ENCODE measurements at regions not wholly inside any gene's neighbourhood (a gene's known extent, or its start where the extent isn't known, plus 50 kb on each side); places are given as distances from the start of the nearest gene placed in this dataset.

DNA sequence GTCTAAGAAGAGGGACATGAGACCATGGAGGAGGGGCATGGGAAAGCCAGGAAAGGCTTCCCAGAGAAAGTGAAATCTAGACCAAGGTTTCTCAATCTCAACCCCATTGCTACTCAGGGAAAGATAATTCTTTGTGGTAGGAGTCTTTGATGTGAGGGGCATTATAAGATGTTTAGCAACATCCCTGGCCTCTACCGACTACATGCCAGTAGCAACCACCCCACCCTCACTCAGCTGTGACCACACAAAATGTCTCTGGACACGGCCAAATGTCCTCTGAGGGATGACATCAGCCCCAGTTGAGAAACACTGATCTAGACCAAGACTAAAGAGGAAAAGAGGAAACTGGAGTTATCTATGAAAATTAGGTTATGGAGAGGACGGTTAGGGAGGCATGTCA lies 298.5 kb upstream of the KIF2A start:
- peaks cover 18% of the 10 kb centered on the region for H3K9me3 Mint-ChIP-seq
- no peak for ATAC-seq
- H3K27me3 Mint-ChIP-seq = peaks cover 0 to 2% of the 10 kb centered on the region in 2 donors
- H3K4me1 Mint-ChIP-seq (ENCODE audit: low read depth in 2 of 2) = no peaks in the 10 kb centered on the region
- H3K27ac Mint-ChIP-seq = no peak overlapping the region
- no peak for DNase-seq (ENCODE audit: low spot score)
- no peak overlapping the region for H3K4me3 Mint-ChIP-seq
- H3K36me3 Mint-ChIP-seq = no peaks in the 10 kb centered on the region

DNA sequence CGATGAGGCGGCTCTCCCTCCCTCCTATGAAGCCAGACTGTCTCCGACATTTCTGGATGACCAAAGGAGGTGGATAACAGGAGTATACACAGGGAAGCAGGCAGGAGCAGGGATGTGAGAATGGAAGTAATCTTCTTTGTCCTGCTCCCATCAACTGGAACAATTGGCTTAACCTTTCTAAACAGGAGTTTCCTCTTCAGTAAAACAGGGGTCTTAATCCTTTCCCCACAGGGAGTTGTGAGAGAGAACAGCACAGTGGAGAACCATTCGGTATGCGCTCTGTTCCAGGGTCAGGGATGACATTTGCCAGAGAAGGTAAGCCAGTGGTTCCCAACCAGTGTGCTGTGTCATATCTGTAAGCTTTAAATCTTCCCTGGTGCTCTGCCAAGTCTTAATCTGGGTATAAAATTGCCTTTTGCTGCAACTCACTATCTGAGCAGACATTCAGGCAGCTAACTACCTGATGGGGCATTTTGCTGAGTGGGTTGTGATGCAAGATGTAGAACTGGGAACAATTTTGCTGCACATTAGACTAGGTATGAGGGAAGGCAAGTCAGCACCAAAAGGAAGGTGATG lies 294.8 kb upstream of the KIF2A start:
- Mint-ChIP-seq H3K27ac (no peak overlapping the region), H3K4me1 (ENCODE audit: low read depth in 2 of 2) (no peaks in the 10 kb centered on the region), H3K27me3 (no peaks in the 10 kb centered on the region), H3K9me3 (peaks cover 9% of the 10 kb centered on the region), H3K4me3 (no peak overlapping the region), H3K36me3 (no peaks in the 10 kb centered on the region)
- DNase-seq (ENCODE audit: low spot score) = no peak
- ATAC-seq = no peak

DNA sequence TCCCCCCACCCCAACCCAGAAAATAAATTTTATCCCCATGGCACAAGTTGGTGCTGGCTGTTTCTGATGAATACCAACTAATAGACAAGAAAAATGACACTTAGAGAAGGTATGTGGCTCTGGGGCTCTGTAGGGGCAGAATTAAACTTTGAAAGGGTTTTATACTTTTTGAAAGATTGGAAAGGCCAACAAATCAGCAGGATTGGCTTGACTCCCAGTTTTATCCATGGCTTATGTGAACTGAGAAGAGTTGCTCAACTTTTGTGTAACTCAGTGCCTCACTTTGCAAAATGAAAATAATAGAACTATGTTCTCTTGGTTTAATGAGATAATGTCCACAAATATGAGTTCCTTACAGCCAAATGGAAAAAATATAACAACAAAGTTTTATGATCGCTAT lies 288.9 kb upstream of the KIF2A start:
- H3K4me3 Mint-ChIP-seq = no peak overlapping the region
- no peak overlapping the region for H3K27ac Mint-ChIP-seq
- DNase-seq (ENCODE audit: low spot score) (no peak), ATAC-seq (no peak)
- no peaks in the 10 kb centered on the region for H3K27me3 Mint-ChIP-seq
- H3K9me3 Mint-ChIP-seq = peaks cover 7% of the 10 kb centered on the region
- no peaks in the 10 kb centered on the region for H3K4me1 Mint-ChIP-seq (ENCODE audit: low read depth in 2 of 2)
- H3K36me3 Mint-ChIP-seq = no peaks in the 10 kb centered on the region

DNA sequence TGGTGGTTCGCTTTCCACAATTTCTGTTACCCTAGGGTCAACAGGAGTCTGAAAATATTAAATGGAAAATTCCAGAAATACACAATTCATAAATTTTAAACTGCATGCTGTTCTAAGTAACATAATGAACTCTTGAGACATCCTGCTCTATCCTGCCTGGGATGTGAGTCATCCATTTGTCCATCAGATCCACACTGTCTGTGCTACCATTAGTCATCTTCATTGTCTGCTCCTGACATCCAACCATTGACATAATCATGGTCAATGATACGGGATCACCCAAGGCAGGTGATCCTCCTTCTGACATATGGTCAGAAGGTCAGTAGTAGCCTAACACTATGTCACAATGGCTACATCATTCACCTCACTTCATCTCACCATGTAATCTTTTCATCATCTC lies 276.7 kb upstream of the KIF2A start:
- Mint-ChIP-seq H3K4me1 (ENCODE audit: low read depth in 2 of 2) (no peaks in the 10 kb centered on the region), H3K27me3 (no peaks in the 10 kb centered on the region), H3K36me3 (no peaks in the 10 kb centered on the region), H3K27ac (no peak overlapping the region), H3K9me3 (peaks cover 3% of the 10 kb centered on the region), H3K4me3 (no peak overlapping the region)
- no peak for DNase-seq (ENCODE audit: low spot score)
- ATAC-seq = no peak

DNA sequence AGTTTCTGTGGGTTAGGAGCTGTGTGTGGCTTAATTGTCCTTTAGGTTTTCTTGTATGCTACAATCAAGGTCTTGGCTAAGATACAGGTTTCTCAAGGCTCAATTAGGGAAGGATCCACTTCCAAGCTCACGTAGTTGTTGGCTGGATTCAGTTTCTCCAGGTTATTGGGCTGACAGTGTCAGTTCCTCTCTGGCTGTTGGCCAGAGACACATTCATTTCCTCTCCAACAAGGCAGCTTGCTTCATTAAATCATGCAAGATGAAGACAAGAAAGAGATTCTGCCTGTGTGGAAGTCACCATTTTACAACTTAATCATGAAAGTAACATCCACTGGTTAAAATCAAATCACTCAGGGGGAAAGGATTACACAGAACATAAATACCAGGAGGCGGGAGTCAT lies 275.7 kb upstream of the KIF2A start:
- DNase-seq (ENCODE audit: low spot score) = no peak
- no peaks in the 10 kb centered on the region for H3K36me3 Mint-ChIP-seq
- H3K27ac Mint-ChIP-seq = no peak overlapping the region
- H3K4me3 Mint-ChIP-seq = no peak overlapping the region
- H3K4me1 Mint-ChIP-seq (ENCODE audit: low read depth in 2 of 2) = no peaks in the 10 kb centered on the region
- no peak for ATAC-seq
- H3K27me3 Mint-ChIP-seq = no peaks in the 10 kb centered on the region
- H3K9me3 Mint-ChIP-seq = peaks cover 9% of the 10 kb centered on the region

DNA sequence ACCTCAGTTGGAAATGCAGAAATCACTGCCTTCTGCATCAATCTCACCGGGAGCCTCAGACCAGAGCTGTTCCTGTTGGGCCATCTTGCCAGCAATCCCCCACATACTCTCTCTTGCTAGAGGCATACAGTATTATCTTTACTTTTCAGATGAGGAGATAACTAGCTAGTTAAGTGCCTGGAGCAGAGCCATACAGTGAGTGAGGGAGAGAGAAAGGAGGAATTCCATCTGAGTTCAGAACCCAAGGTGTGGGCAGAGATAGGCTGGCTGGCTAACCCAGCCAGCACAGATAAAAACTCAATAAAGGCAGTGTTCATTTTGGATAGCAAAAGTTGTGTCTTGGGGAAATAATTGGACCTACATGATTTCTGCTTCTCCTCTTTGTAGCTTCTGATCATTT lies 268.0 kb upstream of the KIF2A start:
- H3K27me3 Mint-ChIP-seq = no peaks in the 10 kb centered on the region
- H3K9me3 Mint-ChIP-seq = peaks cover 10% of the 10 kb centered on the region
- H3K4me3 Mint-ChIP-seq = no peak overlapping the region
- no peaks in the 10 kb centered on the region for H3K36me3 Mint-ChIP-seq
- no peaks in the 10 kb centered on the region for H3K4me1 Mint-ChIP-seq (ENCODE audit: low read depth in 2 of 2)
- H3K27ac Mint-ChIP-seq = no peak overlapping the region
- DNase-seq (ENCODE audit: low spot score) (no peak), ATAC-seq (no peak)

DNA sequence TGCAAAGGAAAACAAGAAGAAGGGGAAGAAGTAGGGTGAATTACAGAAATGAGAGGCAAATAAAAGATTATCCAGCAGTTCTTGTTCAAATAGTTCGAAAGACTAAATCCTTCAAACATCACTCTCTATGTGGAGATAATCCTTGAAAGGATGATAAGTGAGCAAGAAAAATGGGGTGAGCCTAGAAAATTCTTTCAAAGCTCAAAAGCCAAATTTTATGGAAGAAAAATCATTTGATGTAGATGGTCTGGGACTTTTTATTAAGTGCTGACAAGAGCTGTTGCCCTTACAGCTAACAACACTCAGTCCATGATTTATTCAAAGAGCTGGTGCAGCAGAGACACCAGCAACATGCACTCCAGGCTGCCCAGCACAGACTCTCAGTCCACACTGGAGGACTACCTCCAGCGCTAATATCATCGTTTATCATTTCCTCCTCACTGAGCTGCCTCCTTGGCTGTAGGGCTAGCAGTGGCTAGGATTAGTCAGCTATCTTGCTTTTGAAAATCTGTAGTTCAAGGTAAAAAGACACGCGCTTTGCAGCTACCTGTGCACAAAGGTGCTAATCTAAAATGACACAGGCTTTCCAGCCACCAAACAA lies 264.8 kb upstream of the KIF2A start:
- Mint-ChIP-seq H3K36me3 (no peaks in the 10 kb centered on the region), H3K4me1 (ENCODE audit: low read depth in 2 of 2) (no peaks in the 10 kb centered on the region), H3K9me3 (peaks cover 1% of the 10 kb centered on the region), H3K4me3 (no peak overlapping the region), H3K27me3 (no peaks in the 10 kb centered on the region), H3K27ac (no peak overlapping the region)
- ATAC-seq (no peak), DNase-seq (ENCODE audit: low spot score) (no peak)

DNA sequence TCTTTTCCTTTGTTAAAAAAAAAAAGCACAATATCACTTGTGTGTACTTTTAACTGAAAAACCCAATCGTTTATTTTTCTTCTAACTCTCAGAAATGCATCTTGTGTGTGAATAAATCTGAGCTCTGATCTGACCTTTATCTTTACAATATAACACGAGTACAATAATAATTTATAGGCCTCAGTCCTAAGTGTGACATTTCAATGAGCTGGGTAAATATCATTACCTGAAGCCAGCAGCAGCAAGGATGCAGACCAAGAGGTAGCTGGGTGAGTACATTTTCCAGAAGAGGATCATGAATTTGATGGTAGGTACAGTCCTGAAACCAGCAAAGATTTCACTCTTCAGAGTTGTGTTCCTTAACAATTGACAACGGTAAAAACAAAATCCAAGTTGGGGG lies 264.0 kb upstream of the KIF2A start:
- no peak for DNase-seq (ENCODE audit: low spot score)
- Mint-ChIP-seq H3K36me3 (no peaks in the 10 kb centered on the region), H3K9me3 (no peaks in the 10 kb centered on the region), H3K4me3 (no peak overlapping the region), H3K27ac (no peak overlapping the region), H3K4me1 (ENCODE audit: low read depth in 2 of 2) (no peaks in the 10 kb centered on the region), H3K27me3 (no peaks in the 10 kb centered on the region)
- ATAC-seq = no peak

DNA sequence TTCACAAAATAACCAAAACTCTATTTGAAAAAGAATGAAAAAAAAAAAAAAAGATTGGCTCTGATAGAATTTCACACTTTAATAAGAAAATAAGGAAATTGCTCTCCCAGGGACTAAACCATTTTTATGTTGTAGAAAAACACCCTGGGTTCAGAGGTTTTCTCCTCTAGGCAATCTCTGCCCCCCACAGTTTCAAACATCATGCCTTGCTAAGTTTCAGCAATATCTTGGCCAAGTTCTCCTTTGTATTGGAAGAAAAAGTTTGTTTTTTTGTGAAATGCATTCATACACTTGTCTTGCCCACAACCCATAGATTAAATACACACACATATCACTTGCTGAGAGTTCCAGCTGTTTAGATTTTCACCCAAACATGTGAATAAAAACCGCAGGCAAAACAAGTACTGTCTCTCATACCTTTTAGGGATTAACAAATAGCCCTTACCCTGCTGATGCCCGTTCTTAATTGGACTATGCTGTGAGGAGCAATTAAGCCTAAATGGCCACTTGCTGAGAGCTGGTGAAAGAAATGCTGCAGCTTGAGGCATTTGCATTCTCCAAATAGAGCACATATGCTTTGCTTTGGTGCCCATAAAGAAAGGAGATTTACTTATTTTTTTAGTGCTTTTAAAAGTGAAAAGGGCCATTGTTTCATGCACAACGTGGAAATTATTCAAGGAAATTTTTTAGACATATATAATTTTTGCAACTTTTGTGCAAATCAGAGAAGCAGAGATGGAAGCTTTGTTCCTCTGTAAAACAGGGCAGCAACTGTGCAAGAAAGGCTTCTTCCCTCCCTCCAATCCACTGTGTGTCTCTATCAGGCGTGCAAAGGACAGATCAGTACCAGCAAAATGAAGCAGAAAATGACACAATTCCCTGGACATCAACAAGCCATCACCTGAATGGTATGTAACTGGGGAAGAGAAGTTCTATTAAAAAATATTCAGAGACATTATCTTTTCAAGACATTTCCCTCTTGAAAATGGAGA lies 262.4 kb upstream of the KIF2A start:
- no peaks in the 10 kb centered on the region for H3K36me3 Mint-ChIP-seq
- no peak overlapping the region for H3K27ac Mint-ChIP-seq
- H3K4me3 Mint-ChIP-seq = no peak overlapping the region
- H3K4me1 Mint-ChIP-seq (ENCODE audit: low read depth in 2 of 2) = no peaks in the 10 kb centered on the region
- no peak for DNase-seq (ENCODE audit: low spot score)
- no peaks in the 10 kb centered on the region for H3K27me3 Mint-ChIP-seq
- ATAC-seq = no peak
- H3K9me3 Mint-ChIP-seq = no peaks in the 10 kb centered on the region

DNA sequence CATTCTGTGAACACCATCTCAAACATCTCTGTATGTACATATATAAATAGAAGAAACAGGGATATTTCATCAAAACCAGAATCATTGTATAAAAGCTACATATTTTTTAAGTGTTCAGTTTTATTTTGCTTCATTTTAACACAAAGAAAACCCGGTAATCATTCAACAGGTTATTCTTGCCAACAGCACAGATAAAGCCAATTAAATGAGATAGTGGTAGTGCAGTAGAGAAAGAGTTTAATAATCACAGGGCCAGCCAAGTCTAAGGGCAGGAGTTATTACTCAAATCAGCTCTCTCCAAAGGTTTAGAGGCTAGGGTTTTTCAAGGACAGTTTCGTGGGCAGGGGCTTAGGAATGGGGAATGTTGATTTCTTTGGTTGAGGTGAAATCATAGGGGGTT lies 261.0 kb upstream of the KIF2A start:
- Mint-ChIP-seq H3K27ac (no peak overlapping the region), H3K9me3 (no peaks in the 10 kb centered on the region), H3K4me1 (ENCODE audit: low read depth in 2 of 2) (no peaks in the 10 kb centered on the region), H3K27me3 (no peaks in the 10 kb centered on the region), H3K4me3 (no peak overlapping the region), H3K36me3 (no peaks in the 10 kb centered on the region)
- DNase-seq (ENCODE audit: low spot score) (no peak), ATAC-seq (no peak)

DNA sequence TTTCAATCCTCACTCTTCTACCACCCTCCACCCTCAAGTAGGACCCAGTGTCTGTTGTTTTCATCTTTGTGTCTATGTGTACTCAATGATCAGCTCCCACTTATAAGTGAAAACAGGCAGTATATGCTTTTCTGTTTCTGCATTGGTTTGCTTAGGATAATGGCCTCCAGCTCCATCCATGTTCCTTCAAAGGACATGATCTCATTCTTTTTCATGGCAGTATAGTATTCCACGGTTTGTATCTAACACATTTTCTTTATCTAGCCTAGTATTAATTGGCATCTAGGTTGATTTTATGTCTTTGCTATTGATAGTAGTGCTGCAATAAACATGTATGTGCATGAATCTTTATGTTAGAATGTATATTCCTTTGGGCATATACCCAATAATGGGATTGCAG lies 259.8 kb upstream of the KIF2A start:
- Mint-ChIP-seq H3K27ac (no peak overlapping the region), H3K27me3 (no peaks in the 10 kb centered on the region), H3K4me1 (ENCODE audit: low read depth in 2 of 2) (no peaks in the 10 kb centered on the region), H3K36me3 (no peaks in the 10 kb centered on the region), H3K4me3 (no peak overlapping the region), H3K9me3 (peaks cover 4% of the 10 kb centered on the region)
- no peak for DNase-seq (ENCODE audit: low spot score)
- ATAC-seq = no peak

DNA sequence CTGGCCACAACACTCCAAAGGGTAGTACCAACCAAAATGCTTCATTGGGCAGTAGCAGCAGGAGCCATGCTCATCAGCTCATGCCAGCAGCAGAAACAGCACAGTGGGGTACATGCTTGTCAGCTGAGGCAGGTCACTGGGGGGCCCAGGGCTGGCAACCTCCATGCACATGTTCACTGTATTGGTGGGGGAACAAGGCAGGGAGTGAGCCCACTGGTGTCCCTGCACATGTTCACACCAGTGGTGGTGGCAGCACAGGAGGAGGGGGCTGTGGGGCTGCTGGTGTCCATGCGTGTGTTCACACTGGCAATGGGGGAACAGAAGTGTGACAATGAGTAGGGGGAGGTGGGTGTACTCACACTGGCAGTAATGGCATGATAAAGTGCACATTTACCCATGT lies 254.3 kb upstream of the KIF2A start:
- no peak for DNase-seq (ENCODE audit: low spot score)
- Mint-ChIP-seq H3K27ac (no peak overlapping the region), H3K27me3 (no peaks in the 10 kb centered on the region), H3K36me3 (no peaks in the 10 kb centered on the region), H3K4me1 (ENCODE audit: low read depth in 2 of 2) (no peaks in the 10 kb centered on the region), H3K9me3 (peaks cover 8% of the 10 kb centered on the region), H3K4me3 (no peak overlapping the region)
- peak in 1 of 2 donors; percentile 41 for ATAC-seq

DNA sequence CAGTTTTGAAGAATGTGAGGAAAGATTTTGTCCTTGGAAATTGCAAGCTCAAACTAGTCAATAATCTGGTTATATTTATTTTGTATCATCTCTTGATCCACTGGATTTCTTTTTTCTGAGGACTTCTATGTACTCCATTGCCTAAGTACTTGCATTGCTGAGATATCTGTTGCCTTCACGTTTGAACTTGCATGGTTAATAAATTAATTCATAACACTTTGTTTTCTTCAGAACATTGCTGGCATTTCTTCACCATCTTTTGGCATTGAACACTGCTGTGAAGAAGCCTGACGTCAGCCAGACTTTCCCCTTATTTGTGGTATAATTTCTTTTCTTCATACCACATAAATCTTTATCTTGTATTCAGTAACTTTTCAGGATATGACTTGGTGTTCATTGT lies 246.0 kb upstream of the KIF2A start:
- Mint-ChIP-seq H3K36me3 (no peaks in the 10 kb centered on the region), H3K27me3 (no peaks in the 10 kb centered on the region), H3K4me3 (no peak overlapping the region), H3K9me3 (no peaks in the 10 kb centered on the region), H3K4me1 (ENCODE audit: low read depth in 2 of 2) (no peaks in the 10 kb centered on the region), H3K27ac (no peak overlapping the region)
- DNase-seq (ENCODE audit: low spot score) = no peak
- ATAC-seq = no peak

DNA sequence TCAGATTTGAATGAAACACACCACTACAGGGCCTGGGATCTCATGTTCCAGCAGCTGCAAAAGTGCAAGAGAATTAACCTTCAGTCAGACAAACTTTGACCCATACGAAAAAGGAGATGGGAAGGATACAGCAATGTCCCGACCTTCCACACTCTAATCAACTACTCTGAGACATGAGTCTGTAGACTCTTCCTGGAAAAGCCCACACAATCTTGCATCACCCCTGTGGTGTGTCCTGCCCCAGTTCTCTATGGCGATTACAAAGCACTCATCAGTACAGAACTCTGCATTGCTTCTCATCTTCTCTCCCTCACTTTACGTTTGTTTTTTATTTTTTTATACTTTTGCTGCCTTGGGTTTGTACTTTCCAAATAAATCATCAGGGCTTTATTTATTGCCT lies 241.0 kb upstream of the KIF2A start:
- no peak for DNase-seq (ENCODE audit: low spot score)
- Mint-ChIP-seq H3K27me3 (peaks cover 0 to 7% of the 10 kb centered on the region in 2 donors), H3K27ac (no peak overlapping the region), H3K4me1 (ENCODE audit: low read depth in 2 of 2) (no peaks in the 10 kb centered on the region), H3K9me3 (no peaks in the 10 kb centered on the region), H3K4me3 (no peak overlapping the region), H3K36me3 (no peaks in the 10 kb centered on the region)
- no peak for ATAC-seq
